Erythroblast (primary cell): ENCODE measurements at regions not wholly inside any gene's neighbourhood (a gene's known extent, or its start where the extent isn't known, plus 50 kb on each side); places are given as distances from the start of the nearest gene placed in this dataset.

ENCODE experiments used
- GATA1 ChIP-seq: IDR thresholded peaks from 2 replicates; pipeline ENCODE4 v1.6.1; 2011; ENCODE audit warnings: low read depth, mild to moderate bottlenecking, control low read depth, low read length, moderate library complexity
- POLR2A ChIP-seq: IDR thresholded peaks from 2 replicates; pipeline ENCODE4 v1.6.1; 2011; ENCODE audit warnings: mild to moderate bottlenecking, low read length

DNA sequence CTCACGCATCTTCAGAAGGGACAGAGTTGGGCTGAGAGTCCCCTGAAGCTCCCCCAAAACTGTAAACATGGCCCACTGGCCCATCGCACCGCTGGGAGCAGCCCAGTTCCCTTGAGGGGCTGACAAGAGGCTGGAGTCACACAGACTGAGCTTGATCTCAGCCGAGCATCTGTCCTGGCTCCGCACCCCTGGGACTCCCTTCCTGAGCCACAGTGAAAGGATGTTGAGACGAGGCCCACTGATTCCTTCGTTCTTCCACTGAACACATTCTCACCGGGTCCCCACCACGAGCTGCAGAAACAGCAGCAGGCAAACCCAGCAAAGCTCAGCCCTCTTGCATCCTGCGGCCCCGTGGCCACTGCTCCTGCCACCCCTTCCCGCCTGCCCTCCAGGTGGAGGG, 145.9 kb upstream of the CIBAR2 start:
- TF ChIP-seq POLR2A (no peak), GATA1 (no peak)
